Astrocyte of the spinal cord (primary cell): ENCODE measurements at regions not wholly inside any gene's neighbourhood (a gene's known extent, or its start where the extent isn't known, plus 50 kb on each side); places are given as distances from the start of the nearest gene placed in this dataset.
A peak's percentile ranks its signal among the peaks of the same experiment; 100 is the strongest.

Source experiments
- DNase-seq: peaks from one replicate; pipeline ENCODE4 v3.0.0; 2011; ENCODE audit warnings: low read depth, low spot score
- H3K4me3 ChIP-seq: 2 replicates; pipeline ENCODE4 v1.5.1; 2011; ENCODE audit warnings: low read depth, mild to moderate bottlenecking, low read length, moderate library complexity
- CTCF ChIP-seq: IDR thresholded peaks from 2 replicates; pipeline ENCODE4 v1.5.1; 2012; ENCODE audit warnings: low read depth, mild to moderate bottlenecking, low read length, inconsistent platforms
- in situ Hi-C: cut with HindIII; loops from 2 replicates; pipeline ENCODE4 v1.10.0; 2017; ENCODE audit warnings: low sequenced_read_pairs

DNA sequence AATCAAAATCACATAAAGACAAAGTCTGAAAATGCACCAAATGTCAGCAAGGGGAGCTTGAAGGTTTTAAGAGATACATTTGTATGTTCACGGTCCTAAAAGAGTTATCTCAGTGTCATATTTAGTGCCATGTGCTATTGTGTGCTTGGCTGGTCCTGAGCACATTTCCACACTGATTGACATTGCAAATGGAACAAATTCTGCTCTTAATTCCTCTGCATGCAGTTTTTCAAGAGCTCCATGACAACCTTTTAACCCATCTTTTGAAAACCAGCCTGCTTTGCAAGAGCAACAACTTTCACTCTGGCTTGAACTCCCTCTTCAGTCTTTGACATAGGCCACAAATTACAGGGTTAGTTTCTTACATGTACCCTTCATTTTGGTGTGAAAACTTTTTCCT lies 175.4 kb upstream of the ACTBL2 start:
- no peak overlapping the region for H3K4me3 ChIP-seq
- TF ChIP-seq CTCF = no peak
- in situ Hi-C loops = no loop called here
- no peak for DNase-seq

DNA sequence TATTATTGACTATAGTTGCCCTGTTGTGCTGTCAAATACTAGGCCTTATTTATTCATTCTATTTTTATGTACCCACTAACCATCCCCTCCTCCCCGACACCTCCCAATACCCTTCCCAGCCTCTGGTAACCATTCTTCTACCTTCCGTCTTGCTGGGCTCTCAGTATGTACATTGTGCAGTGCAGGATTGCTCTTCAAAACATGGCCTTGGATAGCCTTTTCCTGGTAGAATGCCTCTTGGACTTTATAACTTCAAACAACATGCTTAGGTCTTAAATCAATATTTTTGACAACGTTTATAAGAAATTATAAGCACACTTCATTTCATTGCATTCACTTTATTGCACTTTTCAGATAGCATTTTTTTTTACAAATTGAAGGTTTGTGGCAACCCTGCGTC lies 172.6 kb upstream of the ACTBL2 start:
- H3K4me3 ChIP-seq = no peak overlapping the region
- no peak for DNase-seq
- in situ Hi-C loops = no loop called here
- no peak for TF ChIP-seq CTCF

- DNase-seq = no peak
- no peak for TF ChIP-seq CTCF
- H3K4me3 ChIP-seq = no peak overlapping the region
- in situ Hi-C loops = no loop called here
Observed at GRCh38 chr5:57653636-57654290, 171.2 kb upstream of the ACTBL2 start.

GRCh38 chr5:57651127-57651526 lies 168.5 kb upstream of the ACTBL2 start:
- in situ Hi-C loops = no loop called here
- no peak for DNase-seq
- no peak overlapping the region for H3K4me3 ChIP-seq
- no peak for TF ChIP-seq CTCF

DNA sequence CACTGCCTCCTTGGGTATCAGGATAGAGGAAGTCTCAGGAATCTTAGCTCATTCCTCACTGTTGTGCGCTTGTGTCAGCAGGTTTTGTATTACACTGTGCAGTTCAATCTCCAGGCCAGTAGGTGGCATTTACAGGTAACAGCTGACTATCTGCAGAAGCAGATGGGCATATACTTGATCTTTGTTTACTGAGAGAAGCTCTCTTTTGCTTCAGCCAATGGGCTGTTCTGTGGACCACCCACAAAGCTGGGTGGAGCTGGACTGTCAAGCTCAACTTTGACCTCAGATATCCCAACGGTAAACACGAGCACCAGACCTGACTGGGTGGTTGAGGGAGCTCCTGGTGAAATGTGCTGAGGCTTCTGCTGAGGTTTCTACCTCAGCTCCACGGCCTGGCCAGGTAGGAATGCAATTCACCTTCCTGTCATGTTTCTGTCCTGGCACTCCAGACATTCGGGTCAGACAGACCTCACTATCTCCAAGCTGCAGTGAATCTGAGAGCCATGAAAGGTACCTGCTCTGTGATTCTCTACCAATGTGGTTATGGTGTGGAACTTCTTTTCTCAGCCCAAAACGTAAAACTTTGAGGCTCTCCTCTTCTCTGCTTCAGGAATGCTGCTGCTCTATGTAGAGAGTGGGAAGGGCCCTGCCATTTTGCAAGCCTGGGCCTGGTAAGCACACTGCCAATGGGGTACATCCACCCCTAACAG lies 167.9 kb upstream of the ACTBL2 start:
- in situ Hi-C loops = no loop called here
- H3K4me3 ChIP-seq = no peak overlapping the region
- TF ChIP-seq CTCF = peak; percentile 76
- DNase-seq = peak; percentile 55

DNA sequence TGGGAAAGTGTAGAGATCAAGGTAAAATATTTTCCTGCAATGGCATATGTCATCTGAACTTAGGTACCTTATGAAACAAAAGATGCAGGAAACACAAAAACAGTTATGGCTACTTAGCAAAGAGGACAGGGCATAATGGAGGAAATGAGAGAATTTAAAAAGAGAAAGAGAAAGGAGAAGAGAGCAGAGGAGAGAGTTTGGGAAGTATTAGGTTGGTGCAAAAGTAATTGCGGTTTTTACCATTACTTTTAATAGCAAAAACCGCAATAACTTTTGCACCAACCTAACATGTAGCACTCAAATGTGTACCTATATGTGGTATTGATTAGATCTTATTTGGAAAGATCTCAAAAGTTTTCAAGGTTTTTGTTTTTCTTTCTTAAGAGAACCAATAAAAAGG lies 160.1 kb upstream of the ACTBL2 start:
- TF ChIP-seq CTCF = no peak
- in situ Hi-C loops = no loop called here
- no peak overlapping the region for H3K4me3 ChIP-seq
- no peak for DNase-seq
